HUDEP-2 (cell line): ENCODE measurements at regions not wholly inside any gene's neighbourhood (a gene's known extent, or its start where the extent isn't known, plus 50 kb on each side); places are given as distances from the start of the nearest gene placed in this dataset.
"Not testable (repeated sequence)": the region's sequence is repeated elsewhere in the genome, so short reads cannot be mapped to it uniquely, and the experiment has no call there.

Experiments used
- DNase-seq, 76 experiments: peaks; one replicate each; lab custom pipeline; 2025; ENCODE audit not compliant: unreplicated experiment in 76 of 76; lab: John Stamatoyannopoulos, UW

DNA sequence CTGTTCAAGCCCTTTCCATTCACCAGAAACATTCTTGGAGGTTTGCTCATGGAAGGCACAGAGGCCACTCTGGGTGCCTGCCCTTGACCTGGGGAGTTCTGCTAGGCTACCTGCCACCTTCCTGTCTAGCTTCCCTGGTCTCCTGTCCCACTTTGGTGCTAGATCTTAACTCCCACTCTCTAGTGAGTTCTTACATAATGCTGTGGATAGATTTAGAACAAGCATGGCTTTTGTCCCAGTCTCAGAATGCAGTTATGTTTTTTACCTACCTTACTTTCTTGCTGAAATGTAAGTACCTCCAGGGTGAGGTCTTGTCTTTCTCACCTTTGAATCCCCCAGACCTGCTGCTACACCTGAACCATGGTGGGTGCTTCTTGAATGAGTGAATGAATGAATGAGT, 1252.3 kb downstream of the TYW1 start:
- DNase-seq: no peak

DNA sequence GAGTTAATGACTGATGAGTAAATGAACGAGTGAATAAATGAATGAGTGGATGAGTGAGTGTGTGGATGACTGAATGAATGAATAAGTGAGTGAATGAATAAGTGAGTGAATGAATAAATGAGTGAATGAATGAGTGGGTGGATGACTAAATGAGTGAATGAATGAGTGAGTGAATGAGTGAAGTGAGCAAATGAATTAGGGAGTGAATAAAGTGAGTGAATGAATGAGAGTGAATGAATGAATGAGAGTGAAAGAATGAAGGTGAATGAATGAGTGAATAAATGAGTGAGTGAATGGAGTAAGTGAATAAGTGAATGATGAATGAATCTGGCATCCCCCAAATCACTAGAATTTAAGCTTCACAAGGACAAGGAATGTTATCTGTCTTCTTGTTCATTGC, 1253.0 kb downstream of the TYW1 start:
- DNase-seq: no peak

DNA sequence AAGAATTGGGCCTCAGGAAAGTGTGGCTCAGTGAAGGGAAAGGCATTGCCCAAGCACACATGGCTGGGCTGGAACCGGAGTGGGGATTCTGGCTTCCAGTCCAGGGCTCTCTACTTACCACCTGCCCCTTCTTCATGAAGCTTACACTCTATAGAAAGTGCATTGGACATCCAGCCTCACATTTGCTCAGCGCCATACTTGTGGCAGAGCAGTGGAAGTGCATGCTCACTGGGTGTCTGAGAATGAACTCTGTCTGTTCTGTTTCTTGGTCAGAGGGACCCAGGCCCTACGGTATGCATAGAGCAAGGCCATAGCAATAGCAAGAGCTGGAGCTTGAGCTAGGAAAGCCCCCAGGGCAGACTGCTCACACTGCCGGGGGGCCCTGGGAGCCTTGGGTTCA, 1253.5 kb downstream of the TYW1 start:
- no peak for DNase-seq

DNA sequence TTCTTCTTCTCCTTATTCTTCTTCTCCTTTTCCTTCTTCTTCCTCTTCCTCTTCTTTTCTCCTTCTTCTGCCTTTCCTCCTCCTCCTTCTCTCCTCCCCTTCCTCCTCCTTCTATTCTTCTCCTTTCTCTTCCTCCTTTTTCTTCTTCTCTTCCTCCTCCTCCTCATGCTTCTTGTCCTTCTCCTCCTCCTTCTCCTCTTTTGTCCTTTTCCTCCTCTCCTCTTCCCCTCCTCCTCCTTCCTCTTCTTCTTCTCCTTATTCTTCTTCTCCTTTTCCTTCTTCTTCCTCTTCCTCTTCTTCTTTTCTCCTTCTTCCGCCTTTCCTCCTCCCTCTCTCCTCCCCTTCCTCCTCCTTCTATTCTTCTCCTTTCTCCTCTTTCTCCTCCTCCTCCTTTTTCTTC, 1258.2 kb downstream of the TYW1 start:
- DNase-seq: not testable (repeated sequence)

DNA sequence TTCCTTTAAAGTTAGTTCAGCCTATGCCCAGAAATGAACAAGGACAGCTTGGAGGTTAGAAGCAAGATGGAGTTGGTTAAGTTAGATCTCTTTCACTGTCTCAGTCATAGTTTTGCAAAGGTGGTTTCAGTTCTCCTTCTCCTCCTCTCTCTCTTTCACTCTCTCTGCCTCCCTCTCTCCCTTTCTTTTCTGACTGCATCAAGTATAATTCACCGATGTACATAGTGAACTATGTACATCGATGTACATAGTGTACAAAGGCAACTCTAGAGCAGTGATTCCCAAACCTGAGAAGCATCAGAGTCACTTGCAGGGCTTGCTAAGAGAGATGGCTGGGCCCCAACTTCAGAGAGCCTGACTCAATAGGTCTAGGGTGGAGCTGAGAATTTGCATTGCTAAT, 1259.7 kb downstream of the TYW1 start:
- DNase-seq: no peak

DNA sequence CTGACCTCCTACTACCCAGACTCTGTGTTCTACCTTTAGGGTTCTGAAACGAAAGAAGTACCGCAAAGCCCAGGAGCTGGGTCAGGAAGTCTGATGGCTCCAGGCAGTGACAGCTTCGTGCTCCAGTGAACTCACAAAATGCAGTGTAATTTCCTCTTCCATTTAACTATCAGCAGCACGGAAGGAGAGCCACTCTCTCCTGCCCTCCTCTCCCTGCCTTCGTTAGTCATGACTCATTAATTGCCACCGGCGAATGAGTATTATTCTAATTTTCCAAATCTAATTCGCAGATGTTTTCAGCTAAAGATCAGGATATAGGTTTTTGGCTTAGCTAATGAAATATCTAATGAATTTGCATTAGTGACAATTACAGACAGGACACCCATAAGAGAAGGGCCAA, 1262.0 kb downstream of the TYW1 start:
- DNase-seq: no peak

DNA sequence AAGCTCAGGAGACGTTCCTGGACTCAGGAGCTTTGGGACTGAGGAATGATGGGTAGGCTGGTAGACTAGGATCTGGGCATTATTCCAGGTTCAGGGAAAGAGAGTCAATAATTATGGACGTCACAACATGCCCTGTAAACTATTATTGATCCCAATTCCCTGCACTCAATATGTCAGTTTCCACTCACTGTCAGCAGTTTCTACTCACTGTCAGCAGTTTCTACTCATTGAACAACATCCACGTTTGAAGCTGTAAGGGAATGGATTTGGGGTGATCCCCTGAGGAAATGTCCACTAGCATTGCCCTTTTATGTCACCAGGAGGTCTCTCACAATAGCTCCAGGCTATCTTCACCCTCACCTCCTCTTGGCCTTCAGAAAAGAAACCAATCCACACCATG, 1268.6 kb downstream of the TYW1 start:
- no peak for DNase-seq

DNA sequence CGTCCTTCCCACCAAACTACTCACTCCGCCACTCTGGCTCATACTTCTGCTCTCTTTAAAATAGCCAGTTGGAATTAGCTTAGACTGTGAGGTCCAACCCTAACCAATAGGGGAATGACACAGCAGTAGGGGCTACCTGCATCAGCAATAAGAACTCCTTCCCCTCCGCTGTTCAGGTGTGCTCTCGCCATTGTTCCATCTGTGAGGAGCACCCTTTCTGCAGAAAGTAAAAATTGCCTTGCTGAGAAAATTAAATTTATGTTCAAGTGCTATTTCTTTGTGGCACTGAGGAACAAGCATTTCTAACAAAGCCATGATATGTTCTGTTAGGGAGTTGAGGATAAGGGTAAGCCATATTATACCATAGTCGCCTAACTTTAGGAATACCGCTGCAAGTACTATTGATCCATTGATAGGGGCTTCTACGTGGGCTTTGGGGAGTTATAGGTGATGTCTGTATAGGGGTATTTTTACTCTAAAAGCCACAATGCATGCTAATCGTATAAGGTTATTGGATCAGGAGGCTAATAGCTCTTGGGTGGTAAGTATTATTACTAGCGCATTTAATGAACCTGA, 1269.5 kb downstream of the TYW1 start:
- no peak for DNase-seq

DNA sequence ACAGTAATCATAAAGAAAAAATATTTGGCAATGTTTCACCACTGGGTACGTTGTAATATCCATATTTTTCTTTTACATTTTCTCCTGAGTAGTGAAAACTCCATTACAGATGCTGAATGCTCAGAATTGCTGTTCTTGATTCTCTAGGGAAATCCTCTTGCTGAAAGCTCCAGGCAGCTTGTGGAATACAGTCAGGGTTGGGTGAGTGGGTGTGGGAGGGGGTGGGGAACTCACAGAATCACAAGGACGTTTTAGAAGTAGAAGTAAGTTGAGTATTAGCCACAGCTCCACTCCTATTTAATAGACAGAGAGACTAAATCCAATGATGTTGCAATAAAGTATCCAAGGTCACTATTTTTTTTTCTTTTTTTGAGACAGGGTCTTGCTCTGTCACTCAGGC, 1270.9 kb downstream of the TYW1 start:
- DNase-seq: no peak

DNA sequence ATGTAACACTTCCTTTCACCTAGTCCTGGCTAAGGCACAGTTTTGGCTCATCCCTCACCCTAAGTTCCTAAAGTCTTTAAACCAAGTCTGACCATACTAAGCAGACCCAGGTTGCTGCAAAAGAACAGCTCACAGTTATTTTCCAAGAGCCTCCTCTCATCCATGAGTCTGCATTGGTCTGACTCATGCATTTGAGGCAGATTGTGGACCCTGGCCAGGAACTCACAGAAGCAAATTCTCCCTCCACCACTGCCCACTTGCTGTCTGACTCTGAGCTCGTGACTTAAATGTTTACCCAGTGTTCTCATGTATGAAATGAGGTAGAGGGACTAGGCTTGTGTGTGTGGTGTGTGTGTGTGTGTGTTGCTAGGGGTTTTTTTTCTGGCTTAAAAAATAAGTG, 1272.8 kb downstream of the TYW1 start:
- no peak for DNase-seq

DNA sequence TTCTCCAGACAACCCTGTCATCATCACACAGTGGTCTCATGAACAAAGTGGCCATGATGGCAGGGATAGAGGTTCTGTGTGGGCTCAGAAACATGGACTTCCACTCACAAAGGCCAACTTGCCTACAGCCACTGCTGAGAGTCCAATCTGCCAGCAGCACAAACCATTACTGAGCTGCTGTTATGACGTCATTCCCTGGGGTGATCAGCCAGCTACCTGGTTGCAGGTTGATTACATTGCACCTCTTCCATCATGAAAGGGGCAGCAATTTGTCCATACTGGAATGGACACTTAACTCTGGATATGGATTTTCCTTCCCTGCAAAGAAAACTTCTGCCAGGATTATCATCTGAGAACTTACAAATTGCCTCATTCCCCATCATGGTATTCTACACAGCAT, 1275.9 kb downstream of the TYW1 start:
- no peak for DNase-seq

DNA sequence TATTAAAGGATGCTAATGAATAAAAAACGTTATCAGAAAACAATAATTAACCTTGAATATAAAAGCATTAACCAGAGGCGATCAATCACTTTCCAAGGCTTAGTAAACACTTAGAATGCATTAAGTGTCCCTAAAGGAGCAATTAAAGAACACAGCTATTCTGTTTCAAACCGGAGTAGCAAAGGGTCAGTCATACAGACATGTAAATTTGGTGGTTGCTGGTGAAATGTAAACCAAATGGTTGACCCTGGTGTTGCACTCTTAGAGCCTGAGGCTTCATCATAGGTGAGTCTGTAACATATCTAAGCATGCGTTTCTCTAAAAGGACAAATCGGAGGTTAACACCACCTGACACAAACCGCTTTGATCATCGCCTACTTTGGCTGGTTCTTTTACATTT, 1280.1 kb downstream of the TYW1 start:
- DNase-seq: no peak

DNA sequence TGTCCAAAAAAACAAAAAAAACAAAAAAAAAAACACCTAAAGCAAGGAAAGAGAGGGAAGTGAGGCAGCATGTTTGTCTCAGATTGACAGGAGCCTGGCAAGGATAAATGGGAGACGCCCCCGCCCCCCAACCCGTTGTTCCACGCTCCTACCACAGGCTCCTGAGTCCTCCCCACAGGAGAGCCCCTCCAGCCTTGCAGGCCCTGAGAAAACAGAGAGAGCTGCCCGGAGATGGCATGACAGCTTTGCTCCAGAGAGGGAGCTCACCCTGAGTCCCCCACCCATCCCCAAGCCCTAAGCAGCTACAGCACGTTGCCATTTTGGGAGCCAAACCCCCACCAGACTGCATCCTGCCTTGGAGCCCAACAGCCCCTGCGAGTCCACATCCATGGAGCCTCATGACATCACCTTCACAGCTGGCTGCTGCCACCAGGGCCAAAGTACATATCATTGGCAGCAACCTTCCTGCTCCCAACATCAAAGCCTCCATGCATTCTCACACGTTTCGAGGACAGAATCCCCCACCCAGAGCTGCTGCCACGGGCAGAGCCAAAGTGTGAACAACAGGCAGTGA, 1283.3 kb downstream of the TYW1 start:
- DNase-seq: no peak

DNA sequence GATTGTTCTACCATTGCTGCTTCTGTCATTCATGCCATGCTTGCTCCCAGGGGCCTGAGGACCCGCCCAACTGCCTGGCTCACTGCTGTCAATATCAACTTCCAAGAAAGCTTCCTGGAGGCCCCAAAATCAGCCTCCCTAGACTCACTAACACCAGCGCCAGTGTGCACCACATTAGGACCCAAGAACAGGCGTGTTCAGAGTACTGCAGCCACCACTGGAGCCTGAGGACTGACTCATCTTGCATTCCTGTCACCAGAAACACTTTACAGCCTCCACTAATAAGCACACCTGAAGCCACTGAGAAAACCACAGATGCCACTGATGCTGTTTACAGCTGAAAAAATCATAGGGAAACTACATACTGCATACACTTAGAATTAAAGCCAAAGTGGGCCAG, 1284.3 kb downstream of the TYW1 start:
- no peak for DNase-seq

DNA sequence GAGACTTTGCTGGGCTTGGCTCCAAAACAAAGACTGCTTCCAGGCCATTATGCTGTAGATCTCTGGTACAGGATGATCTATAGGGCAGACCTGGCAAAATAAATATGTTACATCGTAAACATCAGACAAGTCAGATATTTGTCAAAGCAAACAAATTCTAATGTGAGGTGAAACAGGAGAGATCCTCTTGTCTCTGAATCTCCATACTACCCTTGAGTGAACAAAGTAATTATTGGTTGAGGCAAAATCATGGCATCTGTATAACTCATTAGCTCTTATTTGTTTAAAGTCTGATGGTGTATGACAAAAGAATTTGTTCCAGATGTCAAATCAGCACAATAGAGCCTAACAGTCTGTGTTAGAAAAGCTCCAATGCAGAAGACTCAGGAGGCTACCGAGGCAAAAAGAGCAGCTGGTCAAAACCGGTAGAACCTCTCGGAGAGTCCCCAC, 1291.5 kb downstream of the TYW1 start:
- DNase-seq: no peak

DNA sequence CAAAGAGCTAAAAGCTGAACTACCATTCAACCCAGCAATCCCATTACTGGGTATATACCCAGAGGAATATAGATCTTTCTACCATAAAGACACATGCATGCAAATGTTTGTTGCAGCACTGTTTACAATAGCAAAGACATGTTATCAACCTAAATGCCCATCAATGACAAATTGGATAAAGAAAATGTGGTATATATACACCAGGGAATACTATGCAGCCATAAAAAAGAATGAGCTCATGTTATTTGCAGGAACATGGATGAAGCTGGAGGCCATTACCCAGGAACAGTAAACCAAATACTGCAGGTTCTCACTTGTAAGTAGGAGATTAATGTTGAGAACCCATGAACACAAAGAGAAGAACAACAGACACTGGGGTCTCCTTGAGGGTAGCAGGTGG, 1295.1 kb downstream of the TYW1 start:
- no peak for DNase-seq

DNA sequence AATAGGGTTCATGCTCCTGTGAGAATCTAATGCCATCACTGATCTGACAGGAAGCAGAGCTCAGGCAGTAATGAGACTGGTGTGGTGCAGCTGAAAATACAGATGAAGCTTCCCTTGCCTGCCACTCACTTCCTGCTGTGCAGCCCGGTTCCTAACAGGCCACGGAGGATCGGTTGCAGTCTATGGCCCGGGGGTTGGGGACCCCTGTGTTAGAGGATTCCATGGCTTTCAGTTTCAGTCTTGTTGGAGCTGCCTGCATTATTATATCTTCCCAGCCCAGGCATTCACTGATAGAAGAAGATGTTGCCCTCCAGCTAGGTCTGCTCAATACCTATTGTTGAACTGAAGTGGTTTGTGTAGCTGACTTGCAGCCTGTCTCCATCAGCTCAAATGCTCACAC, 1298.8 kb downstream of the TYW1 start:
- no peak for DNase-seq

DNA sequence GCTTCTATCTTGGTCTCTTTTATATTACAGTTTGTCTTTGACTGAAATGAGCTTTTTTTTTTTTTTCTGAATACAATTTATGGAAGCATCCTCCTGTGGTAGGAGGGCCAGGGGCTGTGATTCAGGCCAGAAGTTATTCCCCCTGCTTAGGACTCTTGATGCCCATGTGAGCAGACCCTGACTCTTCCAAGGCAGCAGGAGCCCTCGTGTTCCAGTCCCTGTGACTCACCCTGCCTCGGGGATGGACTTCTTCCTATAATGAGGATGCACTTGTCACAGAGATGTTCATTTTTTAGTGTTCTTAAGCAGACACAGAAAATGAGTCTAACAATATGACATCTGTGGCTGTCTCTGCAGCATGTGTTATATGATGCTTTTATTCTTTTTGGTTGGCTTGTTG, 1293.7 kb upstream of the AUTS2 start:
- no peak for DNase-seq

DNA sequence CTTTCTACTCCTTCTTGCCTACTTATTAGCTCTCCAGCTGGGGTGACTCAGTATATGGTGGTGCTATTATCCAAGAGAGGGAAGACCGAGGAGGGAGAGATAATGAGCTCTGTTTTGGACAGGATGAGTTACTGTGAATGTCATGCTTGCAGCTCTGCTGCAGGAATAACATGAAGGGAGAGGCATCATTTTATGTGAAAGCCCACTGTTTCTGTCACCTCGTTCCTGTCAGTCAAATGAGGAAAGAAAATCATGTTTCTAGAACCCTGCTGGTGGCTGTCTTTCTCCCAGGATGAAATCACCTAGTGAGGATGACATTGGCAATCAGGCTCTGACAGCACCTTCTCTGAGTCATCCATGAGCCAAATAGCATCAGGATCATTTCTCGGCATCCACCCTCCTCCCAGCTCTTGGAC, 1291.6 kb upstream of the AUTS2 start:
- no peak for DNase-seq

DNA sequence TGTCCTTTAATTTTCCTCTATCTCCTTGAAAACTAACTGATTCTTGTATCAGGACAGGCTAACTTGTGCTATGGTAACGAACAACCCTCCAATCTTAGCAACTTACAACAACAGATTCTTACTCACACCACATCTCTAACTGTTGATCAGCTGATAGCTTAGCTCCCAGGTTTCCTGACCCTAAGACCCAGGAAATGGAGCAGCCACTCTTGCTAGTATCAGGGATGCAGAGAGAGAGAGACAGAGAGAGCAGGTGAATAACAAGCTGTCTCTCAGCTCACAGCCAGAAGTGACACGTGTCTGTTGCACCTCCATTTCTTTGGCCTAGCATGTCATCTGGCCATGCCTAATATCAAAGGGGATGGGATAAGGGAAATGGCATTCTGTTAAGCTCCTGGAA, 1289.0 kb upstream of the AUTS2 start:
- no peak for DNase-seq

DNA sequence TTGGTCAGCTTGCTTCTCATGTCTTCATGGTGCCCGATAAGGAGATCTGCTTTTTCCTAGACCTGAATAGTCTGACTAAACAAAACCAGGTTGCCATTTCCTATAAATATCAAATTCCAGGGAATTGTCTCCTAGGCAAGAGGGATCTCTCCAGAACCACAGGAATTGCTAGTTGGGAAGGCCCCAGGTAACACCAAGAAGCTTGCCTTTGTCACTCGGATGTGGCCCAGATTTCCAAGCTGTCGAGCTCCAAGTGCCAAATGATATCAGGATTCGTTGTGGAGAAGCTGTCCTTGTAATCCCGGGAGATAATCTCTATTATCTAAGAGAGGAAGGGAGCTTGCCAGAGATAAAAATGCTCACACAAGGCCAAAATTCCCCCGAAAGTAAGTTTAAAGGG, 1288.5 kb upstream of the AUTS2 start:
- no peak for DNase-seq

DNA sequence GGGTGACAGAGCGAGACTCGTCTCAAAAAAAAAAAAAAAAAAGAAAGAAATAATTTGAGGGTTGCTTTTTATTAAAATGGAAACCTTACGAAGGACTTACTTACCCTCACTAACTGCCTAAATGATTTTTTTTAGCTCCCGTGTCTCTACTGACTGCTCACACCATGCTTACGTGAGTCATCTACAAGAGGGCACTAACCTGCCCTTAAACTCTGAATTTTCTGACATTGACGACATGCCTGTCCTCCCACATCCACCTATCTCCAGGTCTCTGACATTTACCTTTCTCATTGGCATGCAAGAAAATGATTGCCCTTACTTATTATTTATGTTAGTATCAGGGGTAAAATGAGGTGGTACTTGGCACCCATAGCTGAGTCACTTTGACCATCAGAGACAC, 1286.3 kb upstream of the AUTS2 start:
- DNase-seq: no peak

DNA sequence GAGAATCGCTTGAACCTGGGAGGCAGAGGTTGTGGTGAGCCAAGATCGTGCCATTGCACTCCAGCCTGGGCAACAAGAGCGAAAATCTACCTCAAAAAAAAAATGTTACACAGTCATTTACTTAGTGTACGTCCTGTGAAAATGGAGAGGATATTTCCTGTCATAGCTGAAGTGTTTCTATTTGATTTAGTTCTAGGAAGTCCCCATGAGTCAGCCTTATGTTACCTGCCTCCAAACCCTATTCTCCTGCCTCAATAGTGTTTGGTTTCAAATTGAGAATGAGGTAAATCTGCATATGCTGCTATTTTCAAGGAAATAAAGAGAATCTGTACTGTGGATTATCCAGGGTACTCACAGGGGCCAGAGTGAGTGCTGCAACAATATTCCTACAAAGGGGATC, 1284.5 kb upstream of the AUTS2 start:
- no peak for DNase-seq
